HUES64 (cell line): ENCODE measurements at regions not wholly inside any gene's neighbourhood (a gene's known extent, or its start where the extent isn't known, plus 50 kb on each side); places are given as distances from the start of the nearest gene placed in this dataset.

Experiments used
- H3K27ac ChIP-seq: 2 replicates; pipeline ENCODE4 v1.7.0; 2013; ENCODE audit warnings: low read depth, low read length, inconsistent platforms
- H3K27me3 ChIP-seq: 2 replicates; pipeline ENCODE4 v1.6.1; 2013; ENCODE audit warnings: mild to moderate bottlenecking, low read length; ENCODE audit not compliant: insufficient read depth
- H3K36me3 ChIP-seq: 2 replicates; pipeline ENCODE4 v1.6.1; 2013; ENCODE audit warnings: mild to moderate bottlenecking, low read length; ENCODE audit not compliant: insufficient read depth
- H3K4me1 ChIP-seq: 2 replicates; pipeline ENCODE4 v1.6.1; 2013; ENCODE audit warnings: mild to moderate bottlenecking, low read length, moderate library complexity; ENCODE audit not compliant: insufficient read depth
- H3K4me3 ChIP-seq: 2 replicates; pipeline ENCODE4 v1.5.1; 2013; ENCODE audit warnings: mild to moderate bottlenecking, low read length, moderate library complexity
- H3K9ac ChIP-seq: 2 replicates; pipeline ENCODE4 v1.6.1; 2013; ENCODE audit warnings: mild to moderate bottlenecking, low read depth, low read length
- H3K9me3 ChIP-seq: 2 replicates; pipeline ENCODE4 v1.6.1; 2013; ENCODE audit warnings: low read depth, low read length; ENCODE audit not compliant: insufficient read depth
- WGBS: fragments of 150-250, 120-280 bp; methylation state at CpG from one replicate; pipeline ENCODE4 v1.1.7; 2013; ENCODE audit warnings: missing lambda C conversion rate; 5-methylcytosine and 5-hydroxymethylcytosine counted together

DNA sequence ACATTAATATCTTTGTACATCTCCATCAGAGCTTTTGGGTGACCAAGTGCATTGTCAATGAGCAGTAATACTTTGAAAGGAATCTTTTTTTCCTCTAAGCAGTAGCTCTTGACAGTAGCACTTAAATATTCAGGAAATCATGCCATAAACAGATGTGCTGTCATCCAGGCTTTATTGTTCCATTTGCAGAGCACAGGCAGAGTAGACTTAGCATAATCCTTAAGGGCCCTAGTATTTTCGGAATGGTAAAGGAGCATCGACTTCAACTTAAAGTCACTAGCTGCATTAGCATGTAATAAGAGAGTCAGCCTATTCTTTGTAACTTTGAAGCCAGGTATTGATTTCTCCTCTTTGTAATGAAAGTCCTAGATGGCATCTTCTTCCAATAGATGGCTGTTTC is 121.8 kb upstream of the CWC22 start:
- no peaks in the 10 kb centered on the region for H3K27me3 ChIP-seq
- H3K4me3 ChIP-seq = no peak overlapping the region
- 88% methylated on average over 2 of the region's 2 CpGs for WGBS
- no peaks in the 10 kb centered on the region for H3K36me3 ChIP-seq
- H3K9ac ChIP-seq = no peak overlapping the region
- H3K27ac ChIP-seq = no peak overlapping the region
- H3K9me3 ChIP-seq = no peaks in the 10 kb centered on the region
- H3K4me1 ChIP-seq = peaks cover 24% of the 10 kb centered on the region

GRCh38 chr2:180125245-180125962 is 118.3 kb upstream of the CWC22 start:
- Histone ChIP-seq H3K9me3 (no peaks in the 10 kb centered on the region), H3K27me3 (no peaks in the 10 kb centered on the region), H3K27ac (no peak overlapping the region), H3K9ac (no peak overlapping the region), H3K4me3 (no peak overlapping the region), H3K4me1 (peaks cover 14% of the 10 kb centered on the region), H3K36me3 (no peaks in the 10 kb centered on the region)
- 40% methylated on average over 13 of the region's 13 CpGs for WGBS

DNA sequence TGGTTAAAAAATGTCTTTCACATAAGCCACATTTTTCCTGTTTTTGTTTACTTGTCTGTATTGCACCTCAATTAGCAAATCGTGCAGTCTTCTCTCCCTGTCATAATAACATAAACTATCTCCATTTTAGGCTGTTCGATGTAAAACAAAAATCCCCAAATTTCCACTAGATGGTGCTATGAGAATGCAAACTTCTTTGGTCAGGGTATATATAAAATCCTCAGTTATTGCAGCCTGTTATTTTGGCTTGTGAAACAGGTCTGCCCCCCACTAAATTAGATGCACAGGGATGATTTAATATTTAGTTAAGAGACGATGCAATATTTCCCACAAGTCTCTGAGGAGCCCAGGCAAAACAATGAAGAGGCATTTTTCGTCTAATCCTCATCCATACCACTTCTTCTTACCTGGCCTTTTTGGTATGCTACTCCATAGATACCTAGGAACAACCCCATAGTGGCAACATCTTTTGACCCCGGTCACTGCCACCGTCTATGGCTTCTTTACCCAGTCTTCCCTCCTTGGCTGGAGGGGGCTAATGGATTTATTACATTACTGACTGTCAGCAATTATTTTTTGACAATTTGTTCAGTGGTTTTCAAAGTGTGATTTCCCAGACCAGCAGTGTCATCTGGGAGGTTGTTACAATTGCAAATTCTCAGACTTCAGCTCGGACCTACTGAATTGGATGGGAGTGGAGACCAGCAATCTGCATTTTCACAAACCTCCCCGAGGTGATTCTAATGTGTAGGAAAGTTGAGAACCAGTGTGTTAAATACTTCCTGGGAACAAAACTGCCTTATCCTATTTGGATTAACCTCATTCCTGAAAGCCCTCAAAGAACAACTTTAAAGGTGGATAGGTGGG is 117.4 kb upstream of the CWC22 start:
- no peak overlapping the region for H3K27ac ChIP-seq
- H3K9me3 ChIP-seq = no peaks in the 10 kb centered on the region
- no peaks in the 10 kb centered on the region for H3K36me3 ChIP-seq
- no peak overlapping the region for H3K4me3 ChIP-seq
- no peaks in the 10 kb centered on the region for H3K27me3 ChIP-seq
- peaks cover 5% of the 10 kb centered on the region for H3K4me1 ChIP-seq
- 25% methylated on average over 7 of the region's 8 CpGs for WGBS
- no peak overlapping the region for H3K9ac ChIP-seq

- WGBS = 79% methylated on average over 2 of the region's 2 CpGs
- Histone ChIP-seq H3K9me3 (no peaks in the 10 kb centered on the region), H3K4me3 (no peak overlapping the region), H3K27ac (no peak overlapping the region), H3K27me3 (no peaks in the 10 kb centered on the region), H3K4me1 (peaks cover 4% of the 10 kb centered on the region; the same call in 1 of the 2 replicates), H3K36me3 (no peaks in the 10 kb centered on the region), H3K9ac (no peak overlapping the region)
Measured at GRCh38 chr2:180122874-180123273, 115.8 kb upstream of the CWC22 start.

GRCh38 chr2:180115675-180116074 is 108.6 kb upstream of the CWC22 start:
- Histone ChIP-seq H3K27ac (no peak overlapping the region), H3K27me3 (no peaks in the 10 kb centered on the region), H3K9me3 (no peaks in the 10 kb centered on the region), H3K36me3 (no peaks in the 10 kb centered on the region), H3K4me1 (no peaks in the 10 kb centered on the region), H3K4me3 (no peak overlapping the region), H3K9ac (no peak overlapping the region)
- 96% methylated on average over 2 of the region's 2 CpGs for WGBS

DNA sequence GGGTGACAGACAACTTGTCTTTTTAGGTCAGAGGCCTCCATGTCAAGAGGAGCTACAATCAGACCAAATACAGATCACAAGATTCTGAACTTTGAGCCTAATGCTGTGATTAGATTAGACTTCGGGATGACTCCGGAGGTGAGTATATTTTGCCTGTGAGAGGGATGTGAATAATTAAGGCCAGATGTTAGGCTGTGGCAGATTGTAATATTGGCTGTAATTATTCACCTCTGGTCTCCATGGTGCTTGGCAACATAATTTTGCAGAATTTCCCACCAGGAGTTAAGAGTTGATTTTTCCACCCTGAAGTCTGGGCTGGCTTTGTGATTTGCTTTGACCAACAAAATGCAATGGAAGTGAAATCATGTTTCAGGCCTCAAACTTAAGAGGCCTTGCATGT is 108.2 kb upstream of the CWC22 start:
- 95% methylated on average over 2 of the region's 2 CpGs for WGBS

GRCh38 chr2:180111901-180112300 is 104.8 kb upstream of the CWC22 start:
- no peak overlapping the region for H3K9ac ChIP-seq
- no peak overlapping the region for H3K27ac ChIP-seq
- no peak overlapping the region for H3K4me3 ChIP-seq
- WGBS = no CpG with 5 or more reads among the region's 1 CpG
- no peaks in the 10 kb centered on the region for H3K27me3 ChIP-seq
- no peaks in the 10 kb centered on the region for H3K9me3 ChIP-seq
- no peaks in the 10 kb centered on the region for H3K4me1 ChIP-seq
- H3K36me3 ChIP-seq = no peaks in the 10 kb centered on the region

More for the DNA sequence above, 108.2 kb upstream of the CWC22 start:
- Histone ChIP-seq H3K4me3 (no peak overlapping the region), H3K27me3 (no peaks in the 10 kb centered on the region), H3K9me3 (no peaks in the 10 kb centered on the region), H3K9ac (no peak overlapping the region), H3K36me3 (no peaks in the 10 kb centered on the region), H3K4me1 (no peaks in the 10 kb centered on the region), H3K27ac (no peak overlapping the region)

- no peaks in the 10 kb centered on the region for H3K36me3 ChIP-seq
- no peaks in the 10 kb centered on the region for H3K27me3 ChIP-seq
- H3K9me3 ChIP-seq = no peaks in the 10 kb centered on the region
- no peaks in the 10 kb centered on the region for H3K4me1 ChIP-seq
- WGBS = 96% methylated on average over 6 of the region's 6 CpGs
- no peak overlapping the region for H3K9ac ChIP-seq
- no peak overlapping the region for H3K4me3 ChIP-seq
- no peak overlapping the region for H3K27ac ChIP-seq
Measured at GRCh38 chr2:180110469-180110868, 103.4 kb upstream of the CWC22 start.

GRCh38 chr2:180101846-180102245 is 94.7 kb upstream of the CWC22 start:
- WGBS = no CpG with 5 or more reads among the region's 1 CpG
- H3K4me1 ChIP-seq = no peaks in the 10 kb centered on the region
- H3K36me3 ChIP-seq = no peaks in the 10 kb centered on the region
- no peak overlapping the region for H3K4me3 ChIP-seq
- H3K27me3 ChIP-seq = no peaks in the 10 kb centered on the region
- H3K9me3 ChIP-seq = no peaks in the 10 kb centered on the region
- H3K9ac ChIP-seq = no peak overlapping the region
- H3K27ac ChIP-seq = no peak overlapping the region

DNA sequence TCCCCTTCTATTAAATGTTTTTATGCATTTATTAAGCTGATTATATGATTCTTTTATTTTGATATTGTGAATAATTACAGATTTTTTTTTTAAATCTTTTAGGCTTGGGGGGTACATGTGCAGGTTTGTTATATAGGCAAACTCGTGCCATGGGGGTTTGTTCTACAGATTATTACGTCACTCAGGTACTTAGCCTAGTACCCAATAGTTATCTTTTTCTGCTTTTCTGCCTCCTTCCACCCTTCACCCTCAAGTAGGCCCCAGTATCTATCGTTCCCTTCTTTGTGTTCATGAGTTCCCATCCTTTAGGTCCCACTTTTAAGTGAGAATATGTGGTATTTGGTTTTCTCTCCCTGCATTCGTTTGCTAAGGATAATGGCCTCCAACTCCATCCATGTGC is 92.2 kb upstream of the CWC22 start:
- Histone ChIP-seq H3K4me3 (no peak overlapping the region), H3K27me3 (no peaks in the 10 kb centered on the region), H3K36me3 (no peaks in the 10 kb centered on the region), H3K27ac (no peak overlapping the region), H3K4me1 (no peaks in the 10 kb centered on the region), H3K9ac (no peak overlapping the region), H3K9me3 (no peaks in the 10 kb centered on the region)
- WGBS = 94% methylated on average over 3 of the region's 4 CpGs

DNA sequence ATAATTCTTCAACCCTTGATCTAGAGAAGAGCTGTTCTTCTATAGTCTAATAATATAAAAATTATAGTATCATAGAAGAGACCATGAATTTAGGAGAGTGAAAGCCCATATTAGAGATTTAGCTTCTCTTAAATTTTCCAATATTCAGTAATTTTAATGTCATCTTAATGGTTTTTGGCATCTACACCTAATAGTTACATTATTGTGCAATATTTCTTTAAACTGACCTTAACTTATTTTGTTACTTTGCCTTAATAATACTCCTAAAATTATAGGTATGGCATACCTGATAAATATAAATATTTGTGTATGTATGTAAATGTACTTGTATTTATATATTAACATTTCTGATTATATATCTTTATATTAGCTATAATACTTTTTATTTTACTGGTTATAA is 78.0 kb upstream of the CWC22 start:
- Histone ChIP-seq H3K4me1 (no peaks in the 10 kb centered on the region), H3K27ac (no peak overlapping the region), H3K27me3 (no peaks in the 10 kb centered on the region), H3K36me3 (no peaks in the 10 kb centered on the region), H3K9ac (no peak overlapping the region), H3K4me3 (no peak overlapping the region), H3K9me3 (peaks cover 16% of the 10 kb centered on the region)
